ENCODE measurements at regions not wholly inside any gene's neighbourhood (a gene's known extent, or its start where the extent isn't known, plus 50 kb on each side); places are given as distances from the start of the nearest gene placed in this dataset.

- DNase-seq (ENCODE audit: low spot score) = no peak
Measured at GRCh38 chr18:39113790-39114189, 1548.2 kb upstream of the CELF4 start.

GRCh38 chr18:39105104-39105503, 1539.5 kb upstream of the CELF4 start:
- no peak for DNase-seq (ENCODE audit: low spot score)

- DNase-seq (ENCODE audit: low spot score) = no peak
Measured at GRCh38 chr18:39072970-39073369, 1507.4 kb upstream of the CELF4 start.

GRCh38 chr18:39062426-39062825, 1496.8 kb upstream of the CELF4 start:
- DNase-seq (ENCODE audit: low spot score) = no peak

- DNase-seq (ENCODE audit: low spot score) = no peak
Measured at GRCh38 chr18:39058386-39059000, 1492.9 kb upstream of the CELF4 start.

- DNase-seq (ENCODE audit: low spot score) = no peak
Measured at GRCh38 chr18:39057423-39058064, 1491.9 kb upstream of the CELF4 start.

- DNase-seq (ENCODE audit: low spot score) = no peak
Measured at GRCh38 chr18:39053571-39053970, 1488.0 kb upstream of the CELF4 start.

GRCh38 chr18:39051013-39051412, 1485.4 kb upstream of the CELF4 start:
- no peak for DNase-seq (ENCODE audit: low spot score)

GRCh38 chr18:39039813-39040212, 1474.2 kb upstream of the CELF4 start:
- DNase-seq (ENCODE audit: low spot score) = no peak

- no peak for DNase-seq (ENCODE audit: low spot score)
Measured at GRCh38 chr18:39037925-39038324, 1472.3 kb upstream of the CELF4 start.

- DNase-seq (ENCODE audit: low spot score) = no peak
Measured at GRCh38 chr18:39033312-39033711, 1467.7 kb upstream of the CELF4 start.

- DNase-seq (ENCODE audit: low spot score) = no peak
Measured at GRCh38 chr18:39031647-39032046, 1466.0 kb upstream of the CELF4 start.

GRCh38 chr18:39030124-39030655, 1464.6 kb upstream of the CELF4 start:
- no peak for DNase-seq (ENCODE audit: low spot score)

- DNase-seq (ENCODE audit: low spot score) = no peak
Measured at GRCh38 chr18:39025531-39025930, 1459.9 kb upstream of the CELF4 start.

- no peak for DNase-seq (ENCODE audit: low spot score)
Measured at GRCh38 chr18:39019989-39020388, 1454.4 kb upstream of the CELF4 start.

GRCh38 chr18:39007031-39007902, 1441.7 kb upstream of the CELF4 start:
- DNase-seq (ENCODE audit: low spot score) = no peak

GRCh38 chr18:38996056-38996455, 1430.5 kb upstream of the CELF4 start:
- DNase-seq (ENCODE audit: low spot score) = no peak

- no peak for DNase-seq (ENCODE audit: low spot score)
Measured at GRCh38 chr18:38993342-38993741, 1427.7 kb upstream of the CELF4 start.

- DNase-seq (ENCODE audit: low spot score) = no peak
Measured at GRCh38 chr18:38984968-38985367, 1419.4 kb upstream of the CELF4 start.

GRCh38 chr18:38982072-38982471, 1416.5 kb upstream of the CELF4 start:
- no peak for DNase-seq (ENCODE audit: low spot score)

GRCh38 chr18:38981389-38981788, 1415.8 kb upstream of the CELF4 start:
- no peak for DNase-seq (ENCODE audit: low spot score)

GRCh38 chr18:38980420-38980819, 1414.8 kb upstream of the CELF4 start:
- no peak for DNase-seq (ENCODE audit: low spot score)

GRCh38 chr18:38972571-38972970, 1407.0 kb upstream of the CELF4 start:
- DNase-seq (ENCODE audit: low spot score) = no peak

Data from globus pallidus (tissue), 1 donor.